HUDEP-2 (cell line): ENCODE measurements at regions not wholly inside any gene's neighbourhood (a gene's known extent, or its start where the extent isn't known, plus 50 kb on each side); places are given as distances from the start of the nearest gene placed in this dataset.

Experiments
- DNase-seq, 76 experiments: peaks; one replicate each; lab custom pipeline; 2025; ENCODE audit not compliant: unreplicated experiment in 76 of 76; lab: John Stamatoyannopoulos, UW

DNA sequence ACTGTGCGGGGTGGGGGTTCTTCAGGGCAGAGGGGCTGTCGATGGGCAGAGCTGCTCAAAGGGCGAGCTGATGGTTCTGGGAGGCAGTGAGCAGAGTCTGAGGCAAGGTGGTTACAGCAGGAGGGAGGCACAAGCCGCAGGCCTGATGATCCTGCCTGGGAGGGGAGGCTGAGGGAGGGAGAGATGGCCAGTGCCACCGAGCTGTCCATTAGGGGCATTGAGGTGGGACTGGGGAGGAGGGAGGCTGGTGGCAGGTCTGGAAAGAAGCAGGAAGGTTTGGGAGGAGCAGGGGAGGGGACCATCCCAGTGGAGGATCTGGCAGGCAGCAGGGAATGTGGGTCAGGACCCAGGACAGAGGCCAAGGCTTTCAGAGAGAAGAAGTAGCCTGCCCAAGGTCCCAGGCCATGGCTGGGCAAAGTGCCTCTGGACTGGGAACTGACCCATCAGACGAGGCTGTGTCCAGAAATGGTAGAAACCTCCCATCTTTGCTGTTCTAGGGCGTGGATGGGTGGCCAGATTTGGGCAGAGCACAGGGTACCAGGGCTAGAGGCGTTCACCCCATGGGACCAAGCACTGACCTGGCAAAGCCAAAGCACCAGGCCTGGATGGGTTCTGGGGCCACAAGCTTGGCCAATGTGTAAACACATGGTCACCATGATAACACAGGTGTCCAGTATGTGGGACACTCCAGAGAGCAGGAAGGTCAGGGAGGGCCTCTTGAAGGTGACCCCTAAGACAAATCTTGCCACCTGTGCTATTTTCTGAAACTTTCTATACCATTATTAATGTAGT, 55.5 kb downstream of the INHBB start:
- no peak for DNase-seq

DNA sequence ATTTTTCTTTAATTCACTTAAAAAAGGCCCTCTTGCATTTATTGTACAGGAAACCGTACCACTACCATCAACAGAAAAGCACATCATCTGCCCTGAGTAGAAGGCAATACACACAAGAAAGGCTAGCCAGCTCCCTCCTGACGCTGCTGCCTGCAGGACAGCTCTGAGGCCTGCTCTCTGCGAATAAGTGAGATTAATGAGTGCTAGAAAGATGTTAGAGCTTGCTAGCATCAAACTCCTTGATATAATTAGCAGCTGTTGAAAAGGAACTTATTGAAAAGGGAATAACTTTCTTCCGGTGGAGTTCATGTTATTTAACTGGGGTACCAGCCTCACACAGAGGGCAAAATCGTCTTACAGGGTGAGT, 56.1 kb downstream of the INHBB start:
- DNase-seq: no peak

DNA sequence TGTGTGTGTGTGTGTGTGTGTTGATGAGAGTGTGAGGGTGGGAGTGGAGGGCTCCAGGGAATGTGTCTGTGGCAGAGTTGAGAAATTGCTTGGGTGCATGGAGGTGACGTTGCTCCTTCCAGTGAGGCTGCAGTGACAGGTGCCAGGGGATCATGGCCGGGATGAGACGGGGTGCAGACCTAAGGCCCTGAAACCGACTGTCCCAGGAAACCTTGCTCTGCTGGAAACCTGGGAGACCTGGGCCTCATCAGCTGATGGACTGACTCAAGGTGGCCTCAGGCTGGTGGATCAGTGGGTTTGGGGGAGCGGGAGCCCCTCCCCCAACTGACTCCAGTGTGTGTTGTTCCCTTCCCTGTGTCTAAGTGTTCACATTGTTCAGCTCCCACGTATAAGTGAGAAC, 56.6 kb downstream of the INHBB start:
- DNase-seq: no peak

DNA sequence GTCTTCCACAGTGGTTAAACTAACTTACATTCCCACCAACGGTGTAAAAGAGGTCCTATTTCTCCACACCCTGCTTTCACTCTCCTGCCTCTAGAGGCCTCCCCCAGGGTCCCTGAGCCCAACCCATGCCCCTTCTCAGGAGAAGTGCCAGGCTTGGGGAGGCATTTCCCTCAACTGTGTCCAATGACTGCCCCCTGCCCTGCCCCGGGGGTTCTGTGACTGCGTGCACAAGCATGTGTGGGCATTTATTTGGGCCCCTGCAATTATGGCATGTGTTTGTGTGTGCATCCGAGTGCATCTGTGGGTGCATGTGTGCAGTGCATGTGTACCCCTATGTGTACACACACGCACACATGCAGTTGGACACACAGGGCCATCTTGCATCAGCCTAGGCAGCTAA, 57.3 kb downstream of the INHBB start:
- no peak for DNase-seq

DNA sequence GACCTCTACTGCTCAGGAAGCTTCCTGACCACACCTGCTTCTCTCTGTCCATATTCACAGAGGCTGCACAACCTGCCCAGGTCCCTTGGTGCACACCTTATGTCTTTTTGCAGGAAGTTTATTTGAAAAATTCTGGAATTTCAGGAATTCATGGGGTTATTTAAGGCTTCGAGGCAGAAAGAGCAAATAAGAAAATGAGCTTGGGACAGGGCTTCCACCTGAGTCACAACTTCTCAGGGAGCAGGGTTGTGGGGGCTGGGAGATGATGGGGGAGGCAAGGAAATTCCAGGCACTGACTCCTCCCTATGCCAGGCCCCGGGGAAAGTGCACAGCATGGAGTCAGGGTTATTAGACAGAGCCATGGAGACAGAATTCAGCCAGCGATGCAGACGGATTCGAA, 57.7 kb downstream of the INHBB start:
- DNase-seq: no peak

DNA sequence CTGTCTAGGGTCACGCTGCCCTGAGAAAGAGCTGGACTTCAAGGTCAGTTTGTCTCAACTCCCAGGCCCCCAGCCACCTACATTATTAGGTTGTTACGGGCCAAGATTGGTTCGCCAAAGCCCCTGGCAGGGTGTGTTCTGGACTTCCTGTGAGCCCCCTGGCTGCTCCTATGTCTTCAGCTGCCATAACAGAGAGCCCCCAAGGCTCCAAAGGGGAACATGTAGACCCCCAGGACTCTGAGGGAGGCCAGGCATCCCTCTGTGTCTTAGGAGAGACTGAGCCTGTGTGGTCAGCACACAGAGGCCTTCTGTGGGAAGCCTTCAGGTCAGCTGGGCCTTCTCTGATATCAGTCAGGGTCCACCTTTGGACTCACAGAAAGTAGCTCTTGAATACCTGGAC, 58.3 kb downstream of the INHBB start:
- no peak for DNase-seq

DNA sequence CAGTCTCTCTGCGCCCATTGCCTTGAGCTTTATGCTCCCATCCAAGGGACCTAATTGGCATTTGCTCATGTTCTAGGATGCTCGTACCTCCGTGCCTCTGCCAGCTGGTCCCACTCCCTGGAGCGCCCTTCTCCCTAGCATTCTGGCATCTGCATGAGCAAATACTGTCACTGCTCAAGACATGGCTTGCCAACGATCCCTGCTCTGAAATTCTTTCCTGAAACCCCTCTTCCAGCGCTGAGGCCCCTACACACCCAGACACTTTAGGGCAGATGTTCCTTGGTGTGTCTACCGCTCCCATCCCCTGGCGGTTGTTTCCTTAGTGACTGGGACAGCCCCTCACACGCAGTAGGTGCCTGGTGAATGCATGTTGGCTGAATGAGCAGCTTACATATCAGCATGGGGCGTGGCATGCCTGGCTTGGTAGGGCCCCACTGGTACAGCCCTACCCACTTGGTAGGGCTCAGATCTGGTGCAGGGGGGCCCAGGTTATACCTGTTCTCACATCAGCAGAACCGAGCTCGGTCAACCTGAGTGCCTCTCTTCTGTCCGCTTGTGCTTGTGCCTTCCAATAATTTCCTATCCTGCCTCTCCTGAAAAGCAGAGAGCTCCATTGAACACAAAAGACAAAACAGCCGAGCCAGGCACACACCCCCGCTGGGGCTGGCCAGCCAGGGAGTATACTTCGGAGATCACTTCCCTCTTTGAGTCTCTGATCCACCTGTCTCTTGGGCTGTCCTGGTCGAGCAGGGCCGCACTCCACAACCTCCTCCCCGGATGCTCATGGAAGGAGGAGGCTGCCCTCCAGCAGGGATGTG, 59.2 kb downstream of the INHBB start:
- DNase-seq: no peak

DNA sequence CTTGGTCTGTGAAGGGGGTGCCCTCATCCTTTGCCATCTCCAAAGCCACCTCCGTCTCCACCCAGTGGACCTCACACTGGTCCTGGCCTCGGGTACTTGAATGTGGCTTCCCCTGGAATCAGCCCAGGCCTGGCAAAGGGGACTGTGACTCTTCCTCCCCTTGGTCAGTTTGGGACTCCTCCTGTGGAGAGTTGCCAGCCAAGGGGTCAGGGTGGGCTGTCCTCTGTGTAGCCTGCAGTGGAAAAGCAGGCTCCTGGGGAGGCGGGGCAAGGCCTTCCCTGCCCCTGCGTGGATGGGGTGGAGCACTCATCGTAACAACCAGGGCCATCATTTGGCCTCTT, 59.8 kb downstream of the INHBB start:
- DNase-seq: no peak

DNA sequence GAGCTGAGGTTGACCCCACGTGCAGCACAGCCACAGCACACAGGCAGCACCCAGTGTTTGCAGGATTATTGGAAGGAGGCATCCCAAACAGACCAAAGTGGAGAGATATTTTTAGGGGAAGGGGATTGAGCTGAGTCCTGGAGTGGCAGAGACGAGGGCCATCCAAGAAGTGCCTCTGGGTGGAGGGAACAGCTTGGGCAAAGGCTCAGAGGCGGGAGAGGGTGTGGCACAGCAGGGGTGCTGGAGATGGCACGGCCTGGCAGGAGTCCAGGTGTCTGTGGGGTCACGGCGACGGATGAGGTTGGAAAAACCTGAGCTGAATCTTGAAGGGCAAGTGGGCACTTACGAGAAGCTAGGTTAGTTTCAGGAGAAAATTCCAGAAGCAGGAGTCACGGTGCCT, 60.6 kb downstream of the INHBB start:
- no peak for DNase-seq

DNA sequence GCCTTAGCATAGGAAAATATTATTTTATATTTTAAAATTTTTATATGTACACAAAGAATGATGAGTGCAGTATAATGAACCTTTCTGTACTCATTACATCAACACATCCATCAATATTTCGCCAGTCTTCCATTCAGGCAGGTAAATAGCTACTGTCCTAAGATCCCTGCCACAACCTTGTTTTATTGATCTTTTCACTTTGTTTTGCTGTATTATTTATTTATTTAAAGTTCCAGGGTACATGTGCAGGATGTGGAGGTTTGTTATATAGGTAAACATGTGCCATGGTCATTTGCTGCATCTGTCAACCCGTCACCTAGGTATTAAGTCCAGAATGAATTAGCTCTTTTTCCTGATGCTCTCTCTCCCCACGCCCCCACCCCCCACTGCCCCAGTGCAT, 64.6 kb downstream of the INHBB start:
- DNase-seq: no peak

DNA sequence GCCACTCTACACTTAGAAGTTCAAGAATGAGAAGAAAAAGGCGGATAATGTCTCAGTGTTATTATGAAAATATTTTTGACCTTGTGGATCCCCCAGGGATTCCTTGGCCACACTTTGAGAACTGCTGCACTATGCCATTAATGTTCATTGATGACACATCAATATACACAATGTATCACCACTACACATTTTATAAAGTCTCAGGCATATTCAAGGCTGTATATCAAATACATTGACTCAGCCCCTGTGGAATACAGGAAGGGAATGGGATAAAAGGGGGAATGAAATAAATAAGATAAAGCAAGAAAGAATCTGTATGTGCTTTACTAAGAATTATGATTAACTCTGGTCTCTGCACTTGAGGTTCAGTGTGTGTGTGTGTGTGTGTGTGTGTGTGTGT, 69.1 kb downstream of the INHBB start:
- no peak for DNase-seq

DNA sequence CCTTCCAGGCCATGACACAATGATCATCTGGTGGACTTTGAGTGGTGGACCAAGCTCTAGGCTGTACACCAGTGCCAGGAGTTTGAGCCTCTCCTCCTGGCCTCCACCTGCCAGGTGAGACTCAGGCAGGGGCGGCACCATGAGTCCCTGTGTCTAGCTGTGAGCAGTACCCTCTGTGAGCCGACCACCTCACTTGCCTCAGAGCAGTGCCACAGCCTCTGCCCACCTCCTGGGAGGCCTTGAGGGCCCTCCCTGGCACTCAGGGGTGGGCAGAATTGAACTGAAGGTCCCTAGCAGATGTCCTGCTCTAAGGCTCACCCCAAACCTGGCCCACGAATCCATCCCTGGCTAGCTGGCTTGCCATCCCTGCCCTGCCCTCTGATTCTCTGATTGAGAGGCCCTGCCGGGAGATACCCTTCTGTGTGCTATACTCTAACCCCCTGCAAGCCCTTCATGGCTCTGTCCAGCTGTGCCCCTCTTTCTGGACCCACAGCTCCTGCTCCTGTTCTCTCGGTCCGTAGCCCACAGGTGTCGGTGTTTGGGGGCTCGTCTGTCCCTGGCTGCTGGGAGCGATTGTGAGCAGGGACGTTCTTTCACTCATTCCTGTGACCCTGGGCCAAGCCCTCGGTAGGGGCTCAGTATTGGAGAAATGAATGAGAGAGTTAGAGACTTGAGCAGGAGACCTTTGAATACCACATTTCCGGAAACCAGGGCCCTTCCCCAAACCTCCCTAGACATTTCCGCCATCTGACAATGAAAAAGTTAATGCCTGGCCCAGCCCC, 70.0 kb downstream of the INHBB start:
- DNase-seq: no peak

DNA sequence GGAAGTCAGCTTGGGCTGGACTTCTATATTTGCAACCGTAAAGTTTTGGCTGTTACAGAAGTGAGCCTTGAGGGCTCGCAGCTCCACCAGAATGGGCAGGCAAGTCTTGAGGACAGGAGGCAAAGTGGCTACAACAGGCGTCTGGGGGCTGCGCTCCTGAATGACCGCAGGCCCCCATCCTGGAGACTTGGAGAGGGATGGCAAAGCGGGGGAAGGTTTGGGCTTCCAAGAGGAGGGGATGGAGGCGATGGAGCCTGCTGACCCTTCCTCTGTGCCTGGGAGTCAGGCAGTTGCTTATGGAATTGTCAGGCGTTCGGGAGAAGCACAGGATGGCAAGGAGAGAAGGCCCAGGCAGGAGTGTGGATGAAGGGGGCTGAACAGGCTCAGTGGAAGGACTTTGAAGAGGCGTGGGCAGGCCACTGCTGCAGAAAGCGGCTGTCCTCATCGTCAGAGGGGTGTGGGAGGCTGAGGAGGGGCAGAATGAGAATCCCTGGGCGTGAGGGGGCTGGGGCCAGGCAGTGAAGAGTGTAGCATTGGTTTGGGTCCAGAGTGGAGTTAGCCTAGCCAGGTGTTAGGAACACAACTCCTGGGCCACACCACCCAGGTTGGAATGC, 72.3 kb downstream of the INHBB start:
- no peak for DNase-seq

DNA sequence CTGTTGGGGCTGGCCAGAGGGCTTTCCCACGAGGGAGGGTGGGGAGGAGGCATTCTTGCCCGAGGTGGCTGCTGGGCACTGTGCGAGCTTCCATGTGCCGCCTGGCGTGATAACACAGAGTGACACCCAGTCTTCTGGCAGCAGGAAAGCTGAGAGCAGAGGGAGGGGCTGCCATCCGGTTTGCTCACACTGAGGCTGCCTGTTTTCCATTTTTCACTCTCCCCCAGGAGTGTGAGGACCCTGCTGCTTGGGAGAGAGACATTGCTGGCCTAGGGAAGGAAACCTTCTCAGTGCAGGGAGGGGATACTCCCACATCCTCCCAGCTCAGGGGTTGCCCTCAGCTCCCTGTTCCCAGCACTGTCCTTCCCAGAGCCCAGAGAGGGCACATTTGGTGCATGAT, 73.1 kb downstream of the INHBB start:
- DNase-seq: peak in 1 of 76 experiments; percentile 3

DNA sequence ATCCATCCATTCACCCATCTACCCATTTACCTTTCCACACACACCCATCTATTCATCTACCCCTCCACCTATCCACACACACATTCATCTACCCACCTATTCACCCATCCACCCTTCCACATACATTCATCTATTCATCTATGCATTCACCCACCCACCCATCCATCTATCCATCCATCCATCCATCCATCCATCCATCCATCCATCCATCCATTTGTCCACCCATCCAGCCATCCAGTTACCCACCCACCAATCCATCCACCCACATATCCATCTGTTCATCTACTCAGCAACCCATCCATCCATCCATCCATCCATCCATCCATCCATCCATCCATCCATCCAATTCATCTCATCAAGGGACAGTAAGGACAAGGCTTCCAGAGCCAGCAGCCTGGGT, 74.0 kb downstream of the INHBB start:
- DNase-seq: no peak

DNA sequence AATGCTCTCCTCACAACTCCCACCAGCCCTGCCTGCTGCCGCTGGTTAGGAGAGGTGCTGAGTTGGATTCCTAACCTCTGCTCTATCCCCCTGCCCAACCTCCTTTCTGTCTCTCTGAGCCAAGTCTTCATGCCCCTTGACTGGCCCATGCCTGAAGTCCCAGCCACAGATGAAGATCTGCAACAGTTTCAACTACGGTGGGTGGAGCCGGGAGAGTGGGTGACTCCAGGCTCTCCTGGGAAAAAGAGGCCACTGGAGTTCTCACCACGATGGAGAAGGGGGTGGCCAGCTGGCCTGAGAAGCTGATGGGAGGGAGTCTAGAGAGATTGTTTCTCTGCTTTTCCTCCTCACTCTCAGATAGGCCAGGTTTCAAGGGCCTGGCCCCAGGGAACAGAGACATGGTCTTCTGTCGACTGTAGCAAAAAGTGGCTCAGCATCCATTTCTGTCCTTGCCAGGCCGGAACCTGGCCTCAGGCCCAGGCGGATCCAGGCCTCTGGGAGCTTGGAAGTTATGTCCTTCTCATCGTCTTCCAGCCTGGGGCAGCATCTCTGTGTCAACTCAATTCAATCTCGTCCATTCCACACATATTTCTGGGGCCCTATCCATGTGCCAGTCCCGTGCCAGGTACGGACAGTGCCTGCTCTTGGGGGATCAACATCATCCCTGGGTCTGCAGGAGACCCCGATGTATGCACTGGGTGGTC, 75.3 kb downstream of the INHBB start:
- DNase-seq: no peak

DNA sequence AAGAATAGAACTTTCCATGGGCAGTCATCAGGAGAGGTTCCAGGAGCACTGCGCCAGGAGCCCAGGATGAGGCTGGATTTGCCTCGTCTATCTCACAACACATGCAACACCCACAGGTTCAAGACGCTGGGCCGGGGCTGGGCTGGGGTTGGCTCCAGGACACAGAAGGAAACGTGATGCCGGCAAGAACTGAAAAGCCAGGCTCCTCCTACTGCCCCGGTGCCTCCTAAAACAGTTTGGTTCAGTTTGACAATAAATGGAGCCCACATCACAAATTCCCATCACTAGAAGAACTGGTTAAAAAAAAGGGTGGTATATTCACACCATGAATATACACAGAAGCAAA, 75.9 kb downstream of the INHBB start:
- no peak for DNase-seq

DNA sequence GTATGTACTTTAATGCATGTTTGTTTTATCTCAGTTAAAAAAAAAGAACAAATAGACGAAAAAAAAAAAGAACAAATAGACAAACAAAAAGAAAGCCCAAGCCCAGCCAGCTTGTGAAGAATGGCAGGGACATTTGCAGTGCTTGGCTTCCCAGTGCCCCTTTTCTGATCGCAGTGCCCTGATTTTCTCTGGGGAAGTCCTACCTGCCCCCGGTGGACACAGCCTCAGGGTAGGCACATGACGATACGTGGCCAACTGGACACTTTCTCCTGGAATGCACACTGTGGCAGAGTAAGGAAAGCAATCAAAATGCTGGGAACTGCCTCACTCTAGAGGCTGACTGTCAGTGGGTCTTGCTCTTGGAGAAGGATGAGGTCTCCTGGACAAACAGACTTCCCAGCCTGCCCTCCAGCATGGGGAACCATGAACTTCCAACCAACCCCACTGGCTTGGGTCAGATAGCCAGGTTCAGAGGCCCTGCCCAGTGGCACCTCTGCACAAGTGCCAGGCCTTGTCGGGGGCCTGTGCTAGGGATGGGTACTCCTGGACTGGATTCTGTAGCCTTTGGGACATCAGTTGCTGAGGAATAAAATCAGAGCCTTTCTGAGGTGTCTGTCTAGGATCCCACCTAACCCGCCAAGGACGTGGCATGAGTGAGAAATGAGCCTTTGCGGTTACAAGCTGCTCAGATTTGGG, 76.7 kb downstream of the INHBB start:
- no peak for DNase-seq

DNA sequence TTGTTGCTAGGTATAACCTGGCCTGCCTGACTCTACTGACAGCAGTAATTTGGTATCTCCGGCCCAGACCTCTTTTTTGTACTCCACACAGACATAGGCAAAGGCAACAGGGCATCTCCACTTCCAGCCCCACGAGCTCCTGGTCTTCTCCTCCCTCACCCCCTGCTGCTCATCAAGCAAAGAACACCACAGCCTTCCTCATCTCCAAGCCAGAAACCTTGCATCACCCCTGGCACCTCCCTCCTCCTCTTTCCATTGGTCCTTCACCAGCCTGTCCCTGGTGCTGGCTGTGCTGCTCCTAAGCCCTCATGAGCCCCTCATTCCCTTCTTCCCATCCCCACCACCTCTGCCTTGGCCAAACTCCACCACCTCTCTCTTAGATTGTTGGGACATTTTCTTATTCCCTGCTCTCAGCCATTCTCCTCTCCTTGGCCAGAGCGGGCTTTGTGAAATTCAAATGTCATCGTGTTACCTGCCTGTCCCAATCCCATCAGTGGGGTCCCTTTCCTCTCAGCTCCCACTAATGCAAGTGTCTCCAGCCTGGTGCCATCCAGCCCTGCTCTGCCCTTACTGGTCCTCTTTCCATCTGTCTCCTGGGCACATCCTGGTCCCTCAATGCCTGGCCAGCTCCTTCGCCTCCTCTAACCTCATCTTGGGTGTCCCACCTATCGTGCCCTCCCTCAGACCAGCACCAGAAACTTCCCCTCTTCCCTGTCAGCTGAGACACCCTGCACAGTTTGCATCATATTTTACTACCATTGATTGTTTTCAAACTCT, 77.4 kb downstream of the INHBB start:
- DNase-seq: no peak
